ENCODE measurements at regions not wholly inside any gene's neighbourhood (a gene's known extent, or its start where the extent isn't known, plus 50 kb on each side); places are given as distances from the start of the nearest gene placed in this dataset.

DNA sequence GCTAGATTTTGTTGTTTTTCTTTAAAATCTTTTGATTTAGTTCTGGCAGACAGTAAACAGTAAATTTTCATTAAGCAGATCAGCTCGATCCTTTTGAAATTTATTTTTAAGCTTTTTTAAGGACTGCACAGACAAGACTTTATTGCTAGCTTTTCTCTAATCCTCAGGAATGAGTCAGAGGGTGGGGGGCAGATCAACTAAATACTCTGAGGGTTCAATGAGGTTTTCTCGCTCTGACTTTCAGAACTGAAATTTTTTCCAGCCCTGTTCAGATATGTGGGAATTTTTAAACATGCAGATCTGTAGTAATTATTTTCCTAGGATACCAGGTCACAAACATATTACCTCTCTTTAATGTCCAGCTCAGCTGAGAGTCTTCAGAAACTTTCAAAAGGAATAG, 977.2 kb downstream of the CDH11 start:
- ATAC-seq (ENCODE audit: low FRiP score) (no peak), DNase-seq (ENCODE audit: low spot score) (no peak)

DNA sequence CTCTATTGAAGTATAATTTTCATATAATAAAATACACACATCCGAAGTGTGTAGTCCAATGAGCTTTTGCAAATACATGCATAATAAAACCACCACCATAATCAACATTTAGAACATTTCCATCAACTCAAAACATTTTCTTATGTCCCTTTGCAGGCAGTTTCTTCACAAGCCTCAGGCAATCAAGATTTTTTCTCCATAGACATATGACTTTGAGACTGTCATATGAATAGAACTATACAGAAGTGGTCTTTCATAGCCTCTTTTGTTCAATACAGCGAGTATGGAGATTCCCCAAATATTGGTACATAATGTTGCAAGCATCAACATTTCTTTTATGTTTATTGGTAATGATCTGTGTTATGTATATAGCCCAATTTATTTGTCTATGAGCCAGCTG, 983.2 kb downstream of the CDH11 start:
- ATAC-seq (ENCODE audit: low FRiP score) (no peak), DNase-seq (ENCODE audit: low spot score) (no peak)
- TF ChIP-seq, protein P1, sequence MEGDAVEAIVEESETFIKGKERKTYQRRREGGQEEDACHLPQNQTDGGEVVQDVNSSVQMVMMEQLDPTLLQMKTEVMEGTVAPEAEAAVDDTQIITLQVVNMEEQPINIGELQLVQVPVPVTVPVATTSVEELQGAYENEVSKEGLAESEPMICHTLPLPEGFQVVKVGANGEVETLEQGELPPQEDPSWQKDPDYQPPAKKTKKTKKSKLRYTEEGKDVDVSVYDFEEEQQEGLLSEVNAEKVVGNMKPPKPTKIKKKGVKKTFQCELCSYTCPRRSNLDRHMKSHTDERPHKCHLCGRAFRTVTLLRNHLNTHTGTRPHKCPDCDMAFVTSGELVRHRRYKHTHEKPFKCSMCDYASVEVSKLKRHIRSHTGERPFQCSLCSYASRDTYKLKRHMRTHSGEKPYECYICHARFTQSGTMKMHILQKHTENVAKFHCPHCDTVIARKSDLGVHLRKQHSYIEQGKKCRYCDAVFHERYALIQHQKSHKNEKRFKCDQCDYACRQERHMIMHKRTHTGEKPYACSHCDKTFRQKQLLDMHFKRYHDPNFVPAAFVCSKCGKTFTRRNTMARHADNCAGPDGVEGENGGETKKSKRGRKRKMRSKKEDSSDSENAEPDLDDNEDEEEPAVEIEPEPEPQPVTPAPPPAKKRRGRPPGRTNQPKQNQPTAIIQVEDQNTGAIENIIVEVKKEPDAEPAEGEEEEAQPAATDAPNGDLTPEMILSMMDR (IDR thresholded peaks at IDR 0.05), result no peak

More for the DNA sequence above, 977.2 kb downstream of the CDH11 start:
- TF ChIP-seq, protein P1 (IDR thresholded peaks at IDR 0.05), result no peak

- TF ChIP-seq, protein P1 (IDR thresholded peaks at IDR 0.05), result no peak
- DNase-seq (ENCODE audit: low spot score), result no peak
- no peak for ATAC-seq (ENCODE audit: low FRiP score)
These were observed 983.9 kb downstream of the CDH11 start for GRCh38 chr16:64138006-64138405.

DNA sequence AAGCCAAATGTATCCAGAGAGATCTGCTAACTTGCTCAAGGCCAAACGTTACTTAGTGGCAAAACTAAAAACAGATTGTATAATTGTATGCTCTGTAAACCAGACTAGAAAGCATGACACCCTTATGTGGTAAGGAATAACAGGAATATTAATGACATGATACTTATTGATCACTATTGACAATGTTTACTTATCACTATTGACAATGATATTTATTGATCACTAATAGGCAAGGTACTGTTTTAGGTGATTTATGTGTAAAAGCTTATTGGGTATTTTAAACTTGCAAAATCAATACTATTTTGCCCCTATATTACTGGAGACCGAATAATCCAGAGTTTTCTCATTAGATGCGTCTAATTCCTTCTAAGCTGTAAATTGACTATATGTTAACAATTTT, 985.1 kb downstream of the CDH11 start:
- DNase-seq (ENCODE audit: low spot score) (no peak), ATAC-seq (ENCODE audit: low FRiP score) (no peak)
- TF ChIP-seq, protein P1 (IDR thresholded peaks at IDR 0.05), result no peak

DNA sequence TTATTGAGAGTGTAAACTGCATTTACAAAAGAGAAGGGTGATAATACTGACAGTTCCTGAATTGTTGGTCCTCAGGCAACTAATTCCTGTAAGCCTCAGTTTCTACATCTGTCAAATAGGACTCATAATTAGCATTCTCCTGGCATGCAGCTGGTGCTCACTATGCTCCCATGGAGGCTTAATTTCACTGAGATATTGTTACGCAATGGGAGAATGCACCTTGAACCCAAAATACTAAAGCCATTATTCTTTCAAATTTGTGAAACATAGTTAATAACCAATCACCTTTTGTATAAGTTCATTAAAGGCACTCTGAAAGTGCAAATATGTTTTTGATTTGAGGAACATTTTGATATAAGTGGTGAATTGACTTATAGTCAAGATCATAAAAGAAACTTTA, 985.5 kb downstream of the CDH11 start:
- no peak for DNase-seq (ENCODE audit: low spot score)
- TF ChIP-seq, protein P1 (IDR thresholded peaks at IDR 0.05), result no peak
- ATAC-seq (ENCODE audit: low FRiP score), result no peak

GRCh38 chr16:64133366-64133765, 988.5 kb downstream of the CDH11 start:
- DNase-seq (ENCODE audit: low spot score), result no peak
- TF ChIP-seq, protein P1 (IDR thresholded peaks at IDR 0.05), result no peak
- no peak for ATAC-seq (ENCODE audit: low FRiP score)

DNA sequence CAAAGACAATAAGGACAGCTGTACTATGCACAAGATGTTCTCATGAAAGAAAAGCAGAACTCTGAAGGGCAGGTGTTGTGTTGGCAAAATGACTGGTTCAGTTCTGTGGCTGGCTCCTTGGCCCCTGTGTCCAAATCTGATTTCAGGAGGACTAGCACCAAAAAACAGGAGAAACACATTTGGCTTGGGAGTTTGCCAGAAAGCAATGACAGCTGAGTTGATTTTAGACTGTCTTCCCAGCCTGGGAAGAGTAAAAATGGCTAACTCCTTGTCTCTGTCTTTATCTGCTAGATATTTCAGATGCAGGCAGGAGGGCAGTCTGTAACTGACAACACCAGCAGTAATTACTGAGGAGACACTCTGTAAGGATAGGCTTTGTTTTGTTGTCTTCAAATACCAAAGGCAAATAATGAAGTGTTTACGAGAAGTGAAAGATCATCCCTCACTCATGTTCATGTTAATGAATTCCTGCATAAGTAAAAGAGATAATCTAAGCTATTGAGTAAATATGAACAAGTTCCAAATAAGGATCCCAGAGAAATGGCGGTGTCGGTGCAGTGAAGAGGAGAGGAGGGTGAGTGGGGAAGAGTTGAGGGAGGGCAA, 989.0 kb downstream of the CDH11 start:
- TF ChIP-seq, protein P1 (IDR thresholded peaks at IDR 0.05), result no peak
- no peak for ATAC-seq (ENCODE audit: low FRiP score)
- no peak for DNase-seq (ENCODE audit: low spot score)

Data from omental fat pad (tissue), 3 donors.